ENCODE measurements at regions not wholly inside any gene's neighbourhood (a gene's known extent, or its start where the extent isn't known, plus 50 kb on each side); places are given as distances from the start of the nearest gene placed in this dataset.

- DNase-seq (ENCODE audit: low read depth, low spot score) (no peak), FAIRE-seq (no peak), ATAC-seq (peak; percentile 51)
- TF ChIP-seq FOXK2 (IDR thresholded peaks at IDR 0.05) (no peak), HSF1 (IDR thresholded peaks at IDR 0.05; ENCODE audit: low read depth, low read length) (no peak), MTA3 (IDR thresholded peaks at IDR 0.05; ENCODE audit: borderline replicate concordance, low read length) (no peak), SREBF1 (IDR thresholded peaks at IDR 0.05; ENCODE audit: low read length) (no peak), ZNF274 (IDR thresholded peaks at IDR 0.05; ENCODE audit: insufficient read depth, insufficient read length) (no peak), SMARCA5 (IDR thresholded peaks at IDR 0.05) (no peak), SREBF2 (IDR thresholded peaks at IDR 0.05; ENCODE audit: low read length) (no peak), ESRRA (IDR thresholded peaks at IDR 0.05; ENCODE audit: low read length) (no peak), CBFB (IDR thresholded peaks at IDR 0.05; ENCODE audit: low read depth) (no peak), BACH1 (IDR thresholded peaks at IDR 0.05; ENCODE audit: borderline replicate concordance) (no peak)
- H3K9ac ChIP-seq (ENCODE audit: control insufficient read depth, insufficient read depth, low read length): no peak overlapping the region
- H3K27me3 ChIP-seq (replicated peaks in 1 of 2; ENCODE audit: control insufficient read depth in 2 of 2, insufficient read depth in 2 of 2, low read length in 1 of 2): no peaks in the 10 kb centered on the region
- ChIA-PET RAD21 (ENCODE audit: unreplicated experiment) (no interaction called here), CTCF (no interaction called here), SMC1A (ENCODE audit: uncharacterized antibody, unreplicated experiment) (no interaction called here), POLR2A (no interaction called here)
- no peaks in the 10 kb centered on the region for H3K9me3 ChIP-seq (replicated peaks; ENCODE audit: control insufficient read depth, insufficient read depth, low read length)
- BruUV-seq (replicated peaks): no TSS peak
- no peak overlapping the region for H3K4me2 ChIP-seq (ENCODE audit: control insufficient read depth, insufficient read depth)
- no peaks in the 10 kb centered on the region for H3K36me3 ChIP-seq (ENCODE audit: control insufficient read depth in 2 of 2, insufficient read depth in 2 of 2, low read length in 1 of 2)
- in situ Hi-C loops (cut with MboI): no loop called here
- no peaks in the 10 kb centered on the region for H4K20me1 ChIP-seq (ENCODE audit: control insufficient read depth, insufficient read depth)
- H3K4me1 ChIP-seq (ENCODE audit: control insufficient read depth, insufficient read depth, low read length): no peaks in the 10 kb centered on the region
- intact Hi-C loops (cut with micrococcal nuclease; ENCODE audit: unreplicated experiment): no loop called here
- WGBS (ENCODE audit: insufficient coverage, insufficient replicate concordance, low lambda C conversion rate, missing lambda C conversion rate): 11% methylated on average over 3 of the region's 3 CpGs
- no peak overlapping the region for H3K27ac ChIP-seq (ENCODE audit: control insufficient read depth, insufficient read depth)
- H3K79me2 ChIP-seq (ENCODE audit: control insufficient read depth, insufficient read depth, low read length): no peaks in the 10 kb centered on the region
- H2AFZ ChIP-seq (ENCODE audit: control insufficient read depth, low read depth, low read length): no peak overlapping the region
- no peak overlapping the region for H3K4me3 ChIP-seq
These were observed 203.9 kb downstream of the TECRL start for GRCh38 chr4:64205376-64205775.

Data from GM12878 (cell line).